Stimulated activated CD4-positive, alpha-beta T cell treated with anti-CD3 and anti-CD28 coated beads, Interleukin-15, amount 100 ng/mL, for 1 hour (primary cell): ENCODE measurements at regions not wholly inside any gene's neighbourhood (a gene's known extent, or its start where the extent isn't known, plus 50 kb on each side); places are given as distances from the start of the nearest gene placed in this dataset.

Source experiments
- DNase-seq, 2 donors: peaks; one replicate each; pipeline ENCODE4 v3.0.0-alpha.2; 2020; ENCODE audit warnings: low read depth in 1 of 2, low spot score in 1 of 2

DNA sequence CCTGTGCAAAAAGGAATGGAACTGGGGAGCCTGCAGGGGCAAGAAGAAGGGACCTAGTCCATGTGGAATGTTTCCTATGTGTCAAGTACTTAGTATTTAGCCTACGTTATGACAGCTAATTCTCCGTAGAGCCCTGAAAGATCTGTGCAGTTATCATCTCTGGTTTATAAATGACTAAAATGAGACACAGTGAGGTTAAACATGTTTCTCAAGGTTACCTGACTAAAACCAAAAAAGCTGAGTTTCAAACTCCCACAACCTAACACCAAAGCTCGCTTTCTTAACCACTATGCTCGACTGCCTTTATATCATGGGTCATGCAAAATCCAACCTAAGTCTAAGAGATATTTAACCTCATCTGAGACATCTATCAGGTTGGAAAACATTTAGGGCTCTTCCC, 53.3 kb upstream of the CCL2 start:
- DNase-seq, result no peak

DNA sequence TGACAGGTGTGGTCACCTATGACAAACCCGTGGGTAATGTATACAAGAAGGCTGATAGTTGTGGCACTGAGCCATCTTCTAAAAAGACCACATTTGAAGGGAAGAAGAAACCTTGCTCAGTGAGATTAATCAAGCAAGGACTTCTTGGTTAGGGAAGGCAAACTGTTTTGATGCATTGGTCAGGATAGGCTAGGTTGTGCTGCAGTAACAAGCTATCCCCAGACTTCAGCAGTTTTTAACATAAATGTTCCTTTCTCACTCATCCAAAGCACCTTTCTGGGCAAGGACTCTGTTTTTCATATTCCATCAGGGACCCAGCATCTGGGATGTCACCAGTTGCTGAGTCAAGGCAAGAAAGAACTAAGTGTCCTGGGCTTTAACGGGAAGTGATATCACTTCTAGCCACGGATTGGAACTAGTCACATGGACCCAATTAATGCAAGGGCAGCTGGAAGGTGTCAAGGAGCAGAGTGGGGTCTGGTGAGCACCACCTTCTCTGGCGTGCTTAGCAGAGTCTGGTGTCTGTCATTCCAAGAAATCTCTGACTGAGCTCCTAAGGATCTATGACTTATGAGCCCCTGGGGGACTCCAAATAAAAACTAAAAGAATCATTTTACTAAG, 52.0 kb upstream of the CCL2 start:
- DNase-seq, result no peak

DNA sequence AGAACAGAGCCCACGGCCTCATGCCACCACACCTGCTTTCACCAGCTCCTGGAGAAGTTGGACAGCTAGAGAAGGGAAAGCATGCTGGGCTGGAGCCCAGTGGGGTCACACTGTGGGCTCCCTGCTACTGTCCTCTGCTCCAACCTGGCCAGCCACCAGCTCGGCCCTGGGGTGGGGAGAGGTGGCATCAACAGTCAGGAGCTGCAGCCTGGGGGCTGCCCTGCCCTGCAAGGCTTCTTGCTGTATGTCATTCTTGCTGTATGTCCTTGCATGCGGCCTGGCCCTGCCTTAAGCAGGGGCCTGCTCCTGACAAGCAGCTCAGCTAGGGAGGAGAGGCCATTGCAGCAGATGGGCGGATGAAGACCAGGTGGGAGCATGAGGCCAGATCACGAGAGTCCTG, 50.7 kb upstream of the CCL2 start:
- DNase-seq, result no peak
